HepG2 (cell line): ENCODE measurements at regions not wholly inside any gene's neighbourhood (a gene's known extent, or its start where the extent isn't known, plus 50 kb on each side); places are given as distances from the start of the nearest gene placed in this dataset.

Experiments
- ATAC-seq: fragments of 200-7000 bp; cut with Tn5 transposase; 3 replicates; pipeline ENCODE4 v1.9.1; 2020; ENCODE audit warnings: mild to moderate bottlenecking, moderate library complexity
- BruUV-seq: library from RNA; stranded (reverse); fragments of 400-500 nt; replicated peaks from 2 replicates; lab custom pipeline; 2021; lab: Mats Ljungman, UMichigan
- CTCF ChIA-PET: fragments of 300-600 bp; formaldehyde crosslinking; extraction: SDS; loops from one replicate; lab custom pipeline; 2021; ENCODE audit warnings: low total read pairs, inconsistent platforms, low intra/inter-chr PET ratio; lab: Yijun Ruan, JAX
- POLR2A ChIA-PET: fragments of 350-600 bp; sonication (Branson Sonifier 250); formaldehyde crosslinking; loops from one replicate; lab custom pipeline; 2020; ENCODE audit warnings: antibody characterized with exemption, inconsistent platforms; lab: Yijun Ruan, JAX
- DNase-seq: peaks from one replicate; pipeline ENCODE4 v3.0.0-alpha.2; 2015; ENCODE audit warnings: low spot score
- FAIRE-seq: peaks from 3 replicates; lab custom pipeline; 2011; peaks lifted over from hg19 to GRCh38; lab: Jason Lieb, UNC
- H2AFZ ChIP-seq: one replicate; pipeline ENCODE4 v1.6.1; 2011; ENCODE audit warnings: low read length, inconsistent platforms
- H3K27ac ChIP-seq: fragments of 300-600 bp; 3 replicates; pipeline ENCODE4 v1.8.0; 2011; ENCODE audit warnings: mixed run types, mild to moderate bottlenecking, mixed read lengths, low read length, inconsistent platforms; ENCODE audit not compliant: insufficient read depth; ENCODE audit errors: extremely low read length
- H3K27me3 ChIP-seq, 2 experiments: fragments of 200-600 bp in 1 of 2; 2 replicates in 1 of 2; 3 replicates in 1 of 2; pipeline versions ENCODE4 v1.6.0 to v1.8.0; 2011; ENCODE audit warnings: low read length in 2 of 2, mild to moderate bottlenecking in 2 of 2, moderate library complexity in 2 of 2, inconsistent platforms in 1 of 2; ENCODE audit not compliant: insufficient read depth in 2 of 2, control insufficient read depth in 1 of 2
- H3K36me3 ChIP-seq, 2 experiments: fragments of 200-600 bp in 1 of 2; replicated peaks in 1 of 2; 2 replicates in 1 of 2; 3 replicates in 1 of 2; pipeline versions ENCODE4 v1.5.1 to v1.8.0; 2011; ENCODE audit warnings: low read length in 2 of 2, inconsistent platforms in 1 of 2; ENCODE audit not compliant: insufficient read depth in 2 of 2, control insufficient read depth in 1 of 2
- H3K4me1 ChIP-seq: 2 replicates; pipeline ENCODE4 v1.5.1; 2012; ENCODE audit warnings: low read length, inconsistent platforms; ENCODE audit not compliant: insufficient read depth
- H3K4me2 ChIP-seq: 2 replicates; pipeline ENCODE4 v1.6.0; 2011; ENCODE audit warnings: low read depth, low read length, inconsistent platforms
- H3K4me3 ChIP-seq, 3 experiments: fragments of 200-600 bp in 1 of 3; sonication (generic), shearing (Covaris generic) in 1 of 3; replicated peaks in 1 of 3; 2 replicates each; pipeline ENCODE4 v1.5.1; 2011 to 2016; ENCODE audit warnings: low read length in 3 of 3, inconsistent platforms in 2 of 3, low read depth in 2 of 3, mild to moderate bottlenecking in 2 of 3, control low read depth in 1 of 3, mixed read lengths in 1 of 3; ENCODE audit not compliant: insufficient read depth in 1 of 3
- H3K79me2 ChIP-seq: one replicate; pipeline ENCODE4 v1.6.1; 2011; ENCODE audit warnings: low read length, inconsistent platforms; ENCODE audit not compliant: insufficient read depth
- H3K9ac ChIP-seq: 2 replicates; pipeline ENCODE4 v1.6.0; 2011; ENCODE audit warnings: mild to moderate bottlenecking, low read depth, low read length, inconsistent platforms; ENCODE audit not compliant: insufficient read depth
- H3K9me3 ChIP-seq: 2 replicates; pipeline ENCODE4 v1.5.1; 2012; ENCODE audit warnings: mild to moderate bottlenecking, low read length
- H4K20me1 ChIP-seq: 2 replicates; pipeline ENCODE4 v1.6.0; 2011; ENCODE audit warnings: inconsistent platforms, mild to moderate bottlenecking, low read length, moderate library complexity; ENCODE audit not compliant: insufficient read depth
- HMG20B ChIP-seq: conservative IDR thresholded peaks from 2 replicates; pipeline ENCODE4 v1.6.1; 2016; ENCODE audit warnings: missing genetic modification reagents, missing compliant biosample characterization
- ISX ChIP-seq: sonication (generic); formaldehyde crosslinking; conservative IDR thresholded peaks from 2 replicates; pipeline ENCODE4 v1.5.0; 2020; ENCODE audit warnings: missing genetic modification reagents
- NR2F6 ChIP-seq, 2 experiments: IDR thresholded peaks; 2 replicates each; pipeline ENCODE4 v1.6.1; 2016; ENCODE audit warnings: antibody characterized with exemption in 1 of 2, mild to moderate bottlenecking in 1 of 2
- SP2 ChIP-seq: sonication (generic); formaldehyde crosslinking; IDR thresholded peaks from 2 replicates; pipeline ENCODE4 v1.5.1; 2020; ENCODE audit warnings: mild to moderate bottlenecking, missing genetic modification reagents
- ZFY ChIP-seq: sonication (generic); formaldehyde crosslinking; IDR thresholded peaks from 2 replicates; pipeline ENCODE4 v1.4.0; 2020; ENCODE audit warnings: missing genetic modification reagents
- ZNF33B ChIP-seq: sonication (generic); formaldehyde crosslinking; IDR thresholded peaks from 2 replicates; pipeline ENCODE4 v1.5.1; 2020; ENCODE audit warnings: mild to moderate bottlenecking, missing genetic modification reagents
- ZNF432 ChIP-seq: sonication (generic); formaldehyde crosslinking; IDR thresholded peaks from 2 replicates; pipeline ENCODE4 v1.5.0; 2020; ENCODE audit warnings: missing genetic modification reagents, mild to moderate bottlenecking, borderline replicate concordance
- ZNF556 ChIP-seq: sonication (generic); formaldehyde crosslinking; IDR thresholded peaks from 2 replicates; pipeline ENCODE4 v1.4.0; 2020; ENCODE audit warnings: mild to moderate bottlenecking, missing genetic modification reagents, borderline replicate concordance
- ZNF597 ChIP-seq: sonication (generic); formaldehyde crosslinking; IDR thresholded peaks from 2 replicates; pipeline ENCODE4 v1.5.0; 2020; ENCODE audit warnings: missing genetic modification reagents
- ZNF672 ChIP-seq: sonication (generic); formaldehyde crosslinking; IDR thresholded peaks from 2 replicates; pipeline ENCODE4 v1.8.1; 2022; ENCODE audit warnings: missing genetic modification reagents
- WGBS: methylation state at CpG from one replicate; pipeline ENCODE4 v1.1.6; 2017; ENCODE audit warnings: low lambda C conversion rate; 5-methylcytosine and 5-hydroxymethylcytosine counted together
- in situ Hi-C: cut with HindIII; loops from 2 replicates; pipeline ENCODE4 v1.10.0; 2017; ENCODE audit warnings: low pct_unique_long_range_greater_than_20kb; ENCODE audit not compliant: extremely low pct_ligation_motif_present
- intact Hi-C: fragments of 100-400 bp; cut with micrococcal nuclease; formaldehyde crosslinking; loops from one replicate; pipeline ENCODE4 v1.10.0; 2022; ENCODE audit not compliant: unreplicated experiment
- TF ChIP-seq, protein P1 (sequence below): sonication (generic); formaldehyde crosslinking; IDR thresholded peaks from 2 replicates; pipeline ENCODE4 v1.9.0; 2021; ENCODE audit warnings: mild to moderate bottlenecking, missing genetic modification reagents
- TF ChIP-seq, protein P2 (sequence below): IDR thresholded peaks from 2 replicates; pipeline ENCODE4 v1.6.1; 2016
- TF ChIP-seq, protein P3 (sequence below): sonication (generic); formaldehyde crosslinking; IDR thresholded peaks from 2 replicates; pipeline ENCODE4 v1.4.0; 2020; ENCODE audit warnings: missing genetic modification reagents

DNA sequence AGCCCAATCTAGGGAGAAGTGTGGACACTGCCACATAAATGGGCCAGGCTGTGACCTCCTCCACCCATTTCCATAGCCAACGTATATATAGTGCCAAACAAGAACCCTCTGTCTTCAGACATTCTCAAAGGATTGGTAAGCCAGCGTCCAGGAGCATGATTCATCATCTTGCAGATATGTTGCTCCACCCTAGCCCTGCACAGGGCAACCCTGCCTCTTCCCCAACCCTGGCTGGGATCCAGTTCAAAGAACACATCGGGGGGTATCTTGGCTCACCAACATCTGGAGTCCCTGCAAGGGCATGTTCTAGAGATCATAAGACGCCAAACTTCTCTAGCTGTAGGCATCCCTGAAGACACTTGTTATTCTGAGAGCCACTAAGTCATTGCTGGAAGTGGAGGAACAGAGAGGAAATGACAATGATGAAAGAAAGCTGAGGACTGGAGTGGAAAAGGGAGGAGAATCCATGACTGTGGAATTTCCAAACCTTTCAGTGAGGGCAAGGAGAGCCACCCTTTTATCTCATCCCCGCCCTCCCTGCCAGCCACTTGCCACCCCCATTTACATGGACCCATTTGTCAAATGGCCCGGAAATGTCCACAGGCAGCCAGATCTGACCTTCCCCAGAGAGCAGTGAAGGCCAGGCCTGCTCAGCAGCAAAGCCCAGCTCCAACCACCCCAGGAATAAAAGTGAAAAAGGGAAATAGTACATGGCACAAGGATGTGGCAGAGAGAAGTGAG lies 144.1 kb upstream of the CTTNBP2NL start:
- WGBS: 21% methylated on average over 6 of the region's 6 CpGs
- FAIRE-seq (no peak), DNase-seq (no peak), ATAC-seq (no peak)
- ChIA-PET POLR2A (no interaction called here), CTCF (no interaction called here)
- H3K79me2 ChIP-seq: no peaks in the 10 kb centered on the region
- H2AFZ ChIP-seq: no peak overlapping the region
- H3K4me1 ChIP-seq: no peaks in the 10 kb centered on the region
- H3K9me3 ChIP-seq: no peaks in the 10 kb centered on the region
- in situ Hi-C loops (no loop called here), intact Hi-C loops (no loop called here)
- BruUV-seq: no TSS peak
- no peaks in the 10 kb centered on the region for H3K27me3 ChIP-seq
- H3K9ac ChIP-seq: no peak overlapping the region
- no peak overlapping the region for H3K4me2 ChIP-seq
- no peaks in the 10 kb centered on the region for H4K20me1 ChIP-seq
- H3K36me3 ChIP-seq: no peaks in the 10 kb centered on the region
- H3K27ac ChIP-seq: no peak overlapping the region
- H3K4me3 ChIP-seq: no peak overlapping the region
- TF ChIP-seq ZNF597 (CRISPR knock-in tag) (no peak), ZNF33B (CRISPR knock-in tag) (no peak), HMG20B (CRISPR knock-in tag) (no peak), ZFY (CRISPR knock-in tag) (no peak), ISX (CRISPR knock-in tag) (no peak), ZNF672 (CRISPR knock-in tag) (no peak), NR2F6 (IDR thresholded peaks at IDR 0.05) (no peak), NR2F6 (CRISPR knock-in tag; IDR thresholded peaks at IDR 0.05) (no peak), ZNF556 (CRISPR knock-in tag) (no peak), SP2 (no peak), ZNF432 (CRISPR knock-in tag) (no peak)
- TF ChIP-seq, protein P1, sequence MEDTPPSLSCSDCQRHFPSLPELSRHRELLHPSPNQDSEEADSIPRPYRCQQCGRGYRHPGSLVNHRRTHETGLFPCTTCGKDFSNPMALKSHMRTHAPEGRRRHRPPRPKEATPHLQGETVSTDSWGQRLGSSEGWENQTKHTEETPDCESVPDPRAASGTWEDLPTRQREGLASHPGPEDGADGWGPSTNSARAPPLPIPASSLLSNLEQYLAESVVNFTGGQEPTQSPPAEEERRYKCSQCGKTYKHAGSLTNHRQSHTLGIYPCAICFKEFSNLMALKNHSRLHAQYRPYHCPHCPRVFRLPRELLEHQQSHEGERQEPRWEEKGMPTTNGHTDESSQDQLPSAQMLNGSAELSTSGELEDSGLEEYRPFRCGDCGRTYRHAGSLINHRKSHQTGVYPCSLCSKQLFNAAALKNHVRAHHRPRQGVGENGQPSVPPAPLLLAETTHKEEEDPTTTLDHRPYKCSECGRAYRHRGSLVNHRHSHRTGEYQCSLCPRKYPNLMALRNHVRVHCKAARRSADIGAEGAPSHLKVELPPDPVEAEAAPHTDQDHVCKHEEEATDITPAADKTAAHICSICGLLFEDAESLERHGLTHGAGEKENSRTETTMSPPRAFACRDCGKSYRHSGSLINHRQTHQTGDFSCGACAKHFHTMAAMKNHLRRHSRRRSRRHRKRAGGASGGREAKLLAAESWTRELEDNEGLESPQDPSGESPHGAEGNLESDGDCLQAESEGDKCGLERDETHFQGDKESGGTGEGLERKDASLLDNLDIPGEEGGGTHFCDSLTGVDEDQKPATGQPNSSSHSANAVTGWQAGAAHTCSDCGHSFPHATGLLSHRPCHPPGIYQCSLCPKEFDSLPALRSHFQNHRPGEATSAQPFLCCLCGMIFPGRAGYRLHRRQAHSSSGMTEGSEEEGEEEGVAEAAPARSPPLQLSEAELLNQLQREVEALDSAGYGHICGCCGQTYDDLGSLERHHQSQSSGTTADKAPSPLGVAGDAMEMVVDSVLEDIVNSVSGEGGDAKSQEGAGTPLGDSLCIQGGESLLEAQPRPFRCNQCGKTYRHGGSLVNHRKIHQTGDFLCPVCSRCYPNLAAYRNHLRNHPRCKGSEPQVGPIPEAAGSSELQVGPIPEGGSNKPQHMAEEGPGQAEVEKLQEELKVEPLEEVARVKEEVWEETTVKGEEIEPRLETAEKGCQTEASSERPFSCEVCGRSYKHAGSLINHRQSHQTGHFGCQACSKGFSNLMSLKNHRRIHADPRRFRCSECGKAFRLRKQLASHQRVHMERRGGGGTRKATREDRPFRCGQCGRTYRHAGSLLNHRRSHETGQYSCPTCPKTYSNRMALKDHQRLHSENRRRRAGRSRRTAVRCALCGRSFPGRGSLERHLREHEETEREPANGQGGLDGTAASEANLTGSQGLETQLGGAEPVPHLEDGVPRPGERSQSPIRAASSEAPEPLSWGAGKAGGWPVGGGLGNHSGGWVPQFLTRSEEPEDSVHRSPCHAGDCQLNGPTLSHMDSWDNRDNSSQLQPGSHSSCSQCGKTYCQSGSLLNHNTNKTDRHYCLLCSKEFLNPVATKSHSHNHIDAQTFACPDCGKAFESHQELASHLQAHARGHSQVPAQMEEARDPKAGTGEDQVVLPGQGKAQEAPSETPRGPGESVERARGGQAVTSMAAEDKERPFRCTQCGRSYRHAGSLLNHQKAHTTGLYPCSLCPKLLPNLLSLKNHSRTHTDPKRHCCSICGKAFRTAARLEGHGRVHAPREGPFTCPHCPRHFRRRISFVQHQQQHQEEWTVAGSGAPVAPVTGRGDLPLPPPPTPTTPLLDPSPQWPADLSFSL: no peak
- TF ChIP-seq, protein P2, sequence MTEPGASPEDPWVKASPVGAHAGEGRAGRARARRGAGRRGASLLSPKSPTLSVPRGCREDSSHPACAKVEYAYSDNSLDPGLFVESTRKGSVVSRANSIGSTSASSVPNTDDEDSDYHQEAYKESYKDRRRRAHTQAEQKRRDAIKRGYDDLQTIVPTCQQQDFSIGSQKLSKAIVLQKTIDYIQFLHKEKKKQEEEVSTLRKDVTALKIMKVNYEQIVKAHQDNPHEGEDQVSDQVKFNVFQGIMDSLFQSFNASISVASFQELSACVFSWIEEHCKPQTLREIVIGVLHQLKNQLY (CRISPR knock-in tag): no peak
- TF ChIP-seq, protein P3, sequence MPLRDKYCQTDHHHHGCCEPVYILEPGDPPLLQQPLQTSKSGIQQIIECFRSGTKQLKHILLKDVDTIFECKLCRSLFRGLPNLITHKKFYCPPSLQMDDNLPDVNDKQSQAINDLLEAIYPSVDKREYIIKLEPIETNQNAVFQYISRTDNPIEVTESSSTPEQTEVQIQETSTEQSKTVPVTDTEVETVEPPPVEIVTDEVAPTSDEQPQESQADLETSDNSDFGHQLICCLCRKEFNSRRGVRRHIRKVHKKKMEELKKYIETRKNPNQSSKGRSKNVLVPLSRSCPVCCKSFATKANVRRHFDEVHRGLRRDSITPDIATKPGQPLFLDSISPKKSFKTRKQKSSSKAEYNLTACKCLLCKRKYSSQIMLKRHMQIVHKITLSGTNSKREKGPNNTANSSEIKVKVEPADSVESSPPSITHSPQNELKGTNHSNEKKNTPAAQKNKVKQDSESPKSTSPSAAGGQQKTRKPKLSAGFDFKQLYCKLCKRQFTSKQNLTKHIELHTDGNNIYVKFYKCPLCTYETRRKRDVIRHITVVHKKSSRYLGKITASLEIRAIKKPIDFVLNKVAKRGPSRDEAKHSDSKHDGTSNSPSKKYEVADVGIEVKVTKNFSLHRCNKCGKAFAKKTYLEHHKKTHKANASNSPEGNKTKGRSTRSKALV (CRISPR knock-in tag): no peak
